ENCODE measurements at regions not wholly inside any gene's neighbourhood (a gene's known extent, or its start where the extent isn't known, plus 50 kb on each side); places are given as distances from the start of the nearest gene placed in this dataset.
A peak's percentile ranks its signal among the peaks of the same experiment; 100 is the strongest.
"Not testable (repeated sequence)": the region's sequence is repeated elsewhere in the genome, so short reads cannot be mapped to it uniquely, and the experiment has no call there.

- TF ChIP-seq CTCF (conservative IDR thresholded peaks at IDR 0.05; ENCODE audit: low read depth), result no peak
- H3K27ac ChIP-seq, result no peak overlapping the region
- no peak for DNase-seq (ENCODE audit: low spot score)
- ChIA-PET POLR2A (ENCODE audit: low non-redundant PET) (no interaction called here), CTCF (interaction anchor here (0.7 kb wide), 1 partner anchor 97 kb away, joined by 3 read pairs; no protein-coding TSS in a partner anchor)
Observed at GRCh38 chr15:26261966-26262365, 398.8 kb upstream of the ATP10A start.

GRCh38 chr15:26261413-26261812 is 398.3 kb upstream of the ATP10A start:
- no peak for TF ChIP-seq CTCF (conservative IDR thresholded peaks at IDR 0.05; ENCODE audit: low read depth)
- no peak overlapping the region for H3K27ac ChIP-seq
- no peak for DNase-seq (ENCODE audit: low spot score)
- POLR2A ChIA-PET (ENCODE audit: low non-redundant PET), result no interaction called here
- CTCF ChIA-PET, result interaction anchor here (0.5 to 0.7 kb wide), 2 partner anchors 55 to 97 kb away, joined by 3 read pairs; no protein-coding TSS in a partner anchor

GRCh38 chr15:26260517-26261133 is 397.5 kb upstream of the ATP10A start:
- TF ChIP-seq CTCF (conservative IDR thresholded peaks at IDR 0.05; ENCODE audit: low read depth), result peak; percentile 72
- H3K27ac ChIP-seq, result no peak overlapping the region
- DNase-seq (ENCODE audit: low spot score), result no peak
- CTCF ChIA-PET, result no interaction called here
- POLR2A ChIA-PET (ENCODE audit: low non-redundant PET), result no interaction called here

GRCh38 chr15:26259581-26259980 is 396.5 kb upstream of the ATP10A start:
- no peak for DNase-seq (ENCODE audit: low spot score)
- no peak for TF ChIP-seq CTCF (conservative IDR thresholded peaks at IDR 0.05; ENCODE audit: low read depth)
- ChIA-PET POLR2A (ENCODE audit: low non-redundant PET) (no interaction called here), CTCF (no interaction called here)
- no peak overlapping the region for H3K27ac ChIP-seq

- H3K27ac ChIP-seq; CTCF ChIA-PET; POLR2A ChIA-PET (ENCODE audit: low non-redundant PET); DNase-seq (ENCODE audit: low spot score): not testable (repeated sequence)
Observed at GRCh38 chr15:26244782-26245181, 381.7 kb upstream of the ATP10A start.

- no peak overlapping the region for H3K27ac ChIP-seq
- DNase-seq (ENCODE audit: low spot score), result no peak
- no peak for TF ChIP-seq CTCF (conservative IDR thresholded peaks at IDR 0.05; ENCODE audit: low read depth)
- CTCF ChIA-PET, result no interaction called here
- POLR2A ChIA-PET (ENCODE audit: low non-redundant PET), result no interaction called here
Observed at GRCh38 chr15:26243382-26243781, 380.3 kb upstream of the ATP10A start.

- ChIA-PET POLR2A (ENCODE audit: low non-redundant PET) (no interaction called here), CTCF (interaction anchor here (0.8 kb wide), 1 partner anchor 147 kb away, joined by 4 read pairs; no protein-coding TSS in a partner anchor)
- no peak for DNase-seq (ENCODE audit: low spot score)
- no peak overlapping the region for H3K27ac ChIP-seq
- TF ChIP-seq CTCF (conservative IDR thresholded peaks at IDR 0.05; ENCODE audit: low read depth), result no peak
Observed at GRCh38 chr15:26242565-26243071, 379.5 kb upstream of the ATP10A start.
